IMR-90 (cell line): ENCODE measurements at regions not wholly inside any gene's neighbourhood (a gene's known extent, or its start where the extent isn't known, plus 50 kb on each side); places are given as distances from the start of the nearest gene placed in this dataset.

Source experiments
- BHLHE40 ChIP-seq: fragments of 150-350 bp; IDR thresholded peaks from 2 replicates; pipeline ENCODE4 v1.6.1; 2016; ENCODE audit warnings: mild to moderate bottlenecking, low read depth, low read length
- CEBPB ChIP-seq: IDR thresholded peaks from 2 replicates; pipeline ENCODE4 v1.6.1; 2012; ENCODE audit warnings: low read depth, low read length, improper control_type of control experiment
- CTCF ChIP-seq: conservative IDR thresholded peaks from 2 replicates; pipeline ENCODE4 v1.5.1; 2012; ENCODE audit warnings: mild to moderate bottlenecking, low read depth, low read length, improper control_type of control experiment
- ELK1 ChIP-seq: fragments of 150-350 bp; IDR thresholded peaks from 2 replicates; pipeline ENCODE4 v1.6.1; 2016; ENCODE audit warnings: low read depth, mild to moderate bottlenecking, low read length, moderate library complexity, borderline replicate concordance
- FOS ChIP-seq: fragments of 150-350 bp; IDR thresholded peaks from 2 replicates; pipeline ENCODE4 v1.6.1; 2016; ENCODE audit warnings: low read depth, low read length
- MAFK ChIP-seq: IDR thresholded peaks from 2 replicates; pipeline ENCODE4 v1.6.1; 2012; ENCODE audit warnings: low read depth, low read length, improper control_type of control experiment
- POLR2A ChIP-seq: IDR thresholded peaks from 2 replicates; pipeline ENCODE4 v1.6.1; 2012; ENCODE audit warnings: mild to moderate bottlenecking, low read depth, low read length
- RCOR1 ChIP-seq: IDR thresholded peaks from 2 replicates; pipeline ENCODE4 v1.6.1; 2012; ENCODE audit warnings: mild to moderate bottlenecking, low read length, improper control_type of control experiment; ENCODE audit not compliant: insufficient replicate concordance
- RFX5 ChIP-seq: IDR thresholded peaks from 2 replicates; pipeline ENCODE4 v1.8.0; 2012; ENCODE audit warnings: low read depth, mild to moderate bottlenecking, low read length, moderate library complexity
- SMC3 ChIP-seq: fragments of 150-350 bp; IDR thresholded peaks from 2 replicates; pipeline ENCODE4 v1.6.1; 2016; ENCODE audit warnings: low read depth, mild to moderate bottlenecking, antibody characterized with exemption, low read length, moderate library complexity
- TF ChIP-seq, protein P1 (sequence below): fragments of 150-350 bp; IDR thresholded peaks from 2 replicates; pipeline ENCODE4 v1.6.1; 2017; ENCODE audit warnings: mild to moderate bottlenecking, antibody characterized with exemption, low read length, low read depth

GRCh38 chr5:141785135-141785534, 93.1 kb downstream of the PCDH1 start:
- TF ChIP-seq, protein P1, sequence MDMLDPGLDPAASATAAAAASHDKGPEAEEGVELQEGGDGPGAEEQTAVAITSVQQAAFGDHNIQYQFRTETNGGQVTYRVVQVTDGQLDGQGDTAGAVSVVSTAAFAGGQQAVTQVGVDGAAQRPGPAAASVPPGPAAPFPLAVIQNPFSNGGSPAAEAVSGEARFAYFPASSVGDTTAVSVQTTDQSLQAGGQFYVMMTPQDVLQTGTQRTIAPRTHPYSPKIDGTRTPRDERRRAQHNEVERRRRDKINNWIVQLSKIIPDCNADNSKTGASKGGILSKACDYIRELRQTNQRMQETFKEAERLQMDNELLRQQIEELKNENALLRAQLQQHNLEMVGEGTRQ: no peak
- TF ChIP-seq CTCF (no peak), SMC3 (no peak), CEBPB (no peak), RFX5 (no peak), MAFK (no peak), POLR2A (no peak), RCOR1 (no peak), ELK1 (no peak), BHLHE40 (no peak), FOS (no peak)
